Stimulated activated CD4-positive, alpha-beta T cell treated with anti-CD3 and anti-CD28 coated beads, Interleukin-2, amount 100 ng/mL, for 24 hours (primary cell): ENCODE measurements at regions not wholly inside any gene's neighbourhood (a gene's known extent, or its start where the extent isn't known, plus 50 kb on each side); places are given as distances from the start of the nearest gene placed in this dataset.

Experiments
- DNase-seq, 2 donors: peaks; one replicate each; pipeline ENCODE4 v3.0.0-alpha.2; 2020

DNA sequence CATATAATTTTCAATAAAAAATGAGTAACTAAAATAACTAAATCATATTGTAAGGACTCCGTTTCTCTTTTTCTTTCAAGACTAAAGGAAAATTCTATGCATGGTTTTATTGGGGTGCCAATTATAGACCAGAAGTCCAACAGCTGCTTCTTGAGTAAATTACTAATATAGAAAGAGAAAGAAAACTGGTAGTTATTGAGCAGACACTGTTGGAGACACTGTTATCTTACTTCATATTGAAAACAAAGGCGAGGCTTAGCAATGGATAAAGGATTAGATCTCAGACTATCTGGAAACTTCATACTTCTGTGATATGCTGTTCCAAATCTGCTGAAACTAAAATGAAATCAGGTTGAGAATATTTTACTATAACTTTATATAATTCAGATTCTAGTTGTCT, 169.6 kb upstream of the EYS start:
- DNase-seq, result no peak

DNA sequence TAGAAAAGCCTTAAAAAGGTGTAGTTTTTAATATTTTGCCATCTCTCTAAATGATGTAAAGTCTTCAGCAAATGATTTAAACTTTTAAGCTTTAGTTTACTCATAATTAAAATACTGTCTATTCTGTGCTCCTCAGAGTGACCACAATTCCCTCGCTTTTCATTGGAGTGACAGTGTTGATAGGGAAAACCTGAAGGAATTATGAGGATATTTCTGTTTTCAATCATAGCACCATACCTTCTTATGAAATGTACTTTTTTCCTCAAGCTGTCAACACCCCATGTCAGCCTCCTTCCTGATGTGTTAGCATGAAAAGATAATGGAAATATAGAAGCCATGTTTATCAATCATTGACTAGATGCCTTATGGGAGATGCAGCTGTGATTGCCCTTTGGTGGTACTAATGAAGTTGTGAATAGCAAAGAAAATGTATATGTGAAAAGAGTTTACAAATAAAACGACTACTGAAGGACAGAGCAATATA, 145.4 kb upstream of the EYS start:
- DNase-seq, result no peak

DNA sequence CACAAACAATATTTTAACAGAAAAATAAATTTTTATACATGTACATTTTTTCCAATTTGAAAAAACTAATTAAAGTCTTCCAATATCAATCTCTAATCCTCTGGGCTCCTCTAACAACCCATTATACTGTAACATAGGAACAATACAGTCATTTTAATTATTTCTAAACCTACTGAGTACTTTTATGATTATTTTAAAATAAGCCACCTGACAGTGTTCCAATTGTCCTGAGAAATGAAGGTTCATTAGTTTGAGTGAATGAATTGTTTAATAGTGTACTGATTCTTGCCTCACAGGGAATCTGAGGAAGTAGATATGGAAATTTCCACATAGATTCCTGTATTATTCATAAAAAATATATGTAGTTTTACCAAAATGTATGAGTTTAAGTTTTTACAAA, 123.1 kb upstream of the EYS start:
- DNase-seq, result no peak

DNA sequence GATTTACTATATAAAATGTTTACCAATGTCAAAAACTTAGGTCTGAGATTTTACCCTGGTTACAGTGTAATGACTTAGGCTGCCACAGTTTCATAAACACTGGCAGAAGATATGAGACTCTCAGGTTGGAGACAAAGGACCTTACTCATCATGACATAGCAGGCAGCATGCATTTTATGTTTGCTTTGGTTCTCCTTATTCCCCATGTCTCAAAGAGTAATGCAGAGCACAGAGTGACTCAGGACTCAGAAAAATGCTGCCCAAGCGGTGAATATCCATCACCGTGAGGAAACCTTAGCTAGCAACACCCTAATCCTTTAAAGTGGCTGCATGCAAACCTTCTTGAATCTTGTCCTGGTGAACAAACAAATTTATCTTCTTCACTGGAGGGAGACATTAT, 112.1 kb upstream of the EYS start:
- DNase-seq, result no peak

DNA sequence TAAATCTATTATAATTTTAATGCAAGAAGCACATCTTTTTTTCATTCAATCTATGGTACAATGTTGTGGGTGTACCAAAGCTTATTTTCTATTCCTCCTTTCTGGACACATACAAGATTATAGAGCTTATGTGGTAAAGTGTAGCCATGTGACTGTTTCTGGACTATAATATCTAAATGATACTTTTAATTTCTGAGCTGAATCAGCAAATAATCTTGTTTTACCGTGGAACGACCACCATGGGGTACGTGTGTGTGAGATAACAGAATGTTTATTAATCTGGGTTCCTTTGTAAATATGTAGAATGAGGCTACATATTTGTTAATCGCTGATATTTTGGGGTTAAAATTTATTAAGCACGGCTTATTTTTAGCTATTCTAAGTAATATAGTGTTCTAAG, 111.5 kb upstream of the EYS start:
- no peak for DNase-seq

DNA sequence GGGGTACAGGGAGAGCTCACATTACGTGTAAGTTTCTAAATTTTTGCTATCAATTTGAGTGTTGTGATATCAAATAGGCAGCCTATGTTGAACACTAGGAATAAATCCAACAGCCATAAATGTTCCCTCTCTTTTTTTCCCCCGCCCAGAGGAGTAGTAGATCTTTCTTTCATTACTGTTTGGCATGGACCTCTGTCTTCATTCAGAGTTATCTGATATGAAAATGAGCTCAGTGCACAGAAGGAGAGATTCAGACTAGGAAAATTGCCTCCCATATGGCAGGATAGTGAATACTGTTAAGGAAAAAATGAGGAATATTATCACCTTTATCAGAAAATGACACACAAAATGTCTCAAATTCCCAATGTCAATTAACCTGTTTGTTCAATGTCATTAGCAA, 110.0 kb upstream of the EYS start:
- no peak for DNase-seq

DNA sequence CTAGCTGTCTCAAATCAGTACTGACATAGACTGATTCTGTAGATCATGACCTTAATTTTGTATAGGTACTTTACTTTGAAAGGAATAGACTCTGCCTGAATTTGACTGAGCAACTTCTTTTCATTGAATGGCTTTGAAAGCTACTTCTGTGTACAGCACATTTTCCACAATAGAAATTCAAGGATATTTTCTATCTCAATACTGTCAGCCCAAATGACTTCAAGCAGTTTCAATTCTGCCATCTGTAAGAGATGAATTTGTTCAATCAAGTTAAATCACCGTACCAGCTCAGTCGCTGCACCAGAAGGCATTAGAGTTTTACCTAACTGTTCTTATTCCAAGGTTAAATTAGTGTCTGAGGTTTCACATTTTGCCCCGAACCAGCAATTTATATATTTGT, 107.0 kb upstream of the EYS start:
- DNase-seq, result no peak

DNA sequence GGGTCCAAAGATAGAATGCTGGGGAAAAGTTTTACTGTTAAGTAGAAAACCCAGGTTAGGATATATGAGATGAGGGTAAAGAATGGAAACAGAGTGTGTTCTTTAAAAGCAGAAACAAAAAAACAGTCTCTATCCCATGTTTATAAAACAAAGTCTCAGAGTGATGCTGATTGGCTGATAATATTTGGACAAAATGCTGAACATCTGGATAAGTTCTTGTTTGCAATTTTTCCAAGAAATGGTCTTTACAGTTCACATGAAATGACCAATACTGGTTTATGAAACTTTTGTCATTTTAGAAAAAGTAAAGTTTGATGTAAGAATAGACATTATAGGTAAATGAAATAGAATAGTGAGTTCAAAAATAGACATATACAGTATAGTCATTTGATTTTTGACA, 96.2 kb upstream of the EYS start:
- no peak for DNase-seq

DNA sequence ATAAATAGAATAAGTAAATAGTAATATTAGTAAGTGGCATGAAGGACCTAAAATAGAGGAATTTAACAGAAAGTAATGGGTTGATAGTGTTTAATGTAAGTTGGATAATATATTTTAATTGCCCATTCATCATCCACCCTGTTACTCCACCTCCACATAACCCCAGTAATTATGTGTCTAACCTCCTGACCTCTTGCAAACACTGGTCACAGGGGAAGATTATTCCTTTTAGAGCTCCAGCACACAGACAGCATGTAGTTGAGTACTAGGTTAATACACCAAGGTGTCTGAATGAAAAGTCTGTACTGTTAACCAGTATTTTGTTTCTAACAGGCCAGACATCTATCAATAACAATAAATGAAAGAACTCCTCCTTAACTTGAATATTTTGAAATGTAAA, 92.4 kb upstream of the EYS start:
- no peak for DNase-seq

DNA sequence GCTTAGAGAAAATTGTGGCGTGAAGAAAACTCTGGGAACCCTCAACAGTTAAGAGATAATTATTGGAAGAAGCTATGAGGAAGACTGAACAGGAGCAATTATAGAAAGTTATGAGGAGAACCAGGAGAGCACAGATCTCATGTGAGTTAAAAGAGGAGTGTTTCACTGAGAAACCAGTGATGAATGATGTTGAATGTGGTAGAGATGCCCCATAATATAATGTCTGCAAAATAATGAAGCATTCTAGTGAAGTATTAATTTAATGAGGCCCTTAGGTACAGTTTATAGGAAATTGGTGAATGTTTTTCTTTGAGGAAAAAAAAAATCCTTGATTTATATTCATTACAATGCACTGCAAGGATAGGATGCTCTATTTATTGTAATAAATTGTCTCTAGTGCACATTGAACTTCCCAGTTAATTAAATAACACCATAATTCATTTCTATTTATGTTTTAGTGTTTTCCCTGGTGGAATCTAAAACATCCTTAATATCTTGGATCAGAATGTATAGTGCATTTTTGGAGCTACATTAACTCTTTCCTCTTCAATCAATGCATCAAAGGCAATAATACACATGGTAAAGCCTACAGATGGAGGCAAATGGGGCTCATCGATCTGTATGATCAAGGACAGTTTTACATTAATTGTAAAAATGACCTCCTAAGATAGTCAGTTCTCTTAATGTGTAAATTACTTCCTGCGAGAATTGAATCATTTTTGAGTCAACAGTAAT, 91.4 kb upstream of the EYS start:
- no peak for DNase-seq

DNA sequence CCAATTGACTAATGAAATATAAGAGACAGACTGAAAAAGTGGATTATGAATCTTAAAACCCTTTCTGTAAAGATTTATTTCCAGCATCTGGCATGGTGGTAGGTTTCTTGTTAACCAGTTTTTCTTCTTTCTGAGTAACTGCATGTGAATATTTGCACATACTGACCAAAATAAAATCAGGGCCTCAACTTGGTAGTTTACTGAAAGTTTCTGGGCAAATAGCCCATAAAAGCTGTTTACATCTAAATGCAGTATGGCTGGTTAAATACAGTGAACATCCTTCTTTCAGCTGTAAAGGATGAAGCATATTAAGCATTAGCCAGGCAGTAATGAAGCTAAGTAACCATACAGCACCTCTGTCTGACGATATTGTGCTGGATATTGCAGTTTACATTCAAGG, 83.6 kb upstream of the EYS start:
- DNase-seq, result no peak

DNA sequence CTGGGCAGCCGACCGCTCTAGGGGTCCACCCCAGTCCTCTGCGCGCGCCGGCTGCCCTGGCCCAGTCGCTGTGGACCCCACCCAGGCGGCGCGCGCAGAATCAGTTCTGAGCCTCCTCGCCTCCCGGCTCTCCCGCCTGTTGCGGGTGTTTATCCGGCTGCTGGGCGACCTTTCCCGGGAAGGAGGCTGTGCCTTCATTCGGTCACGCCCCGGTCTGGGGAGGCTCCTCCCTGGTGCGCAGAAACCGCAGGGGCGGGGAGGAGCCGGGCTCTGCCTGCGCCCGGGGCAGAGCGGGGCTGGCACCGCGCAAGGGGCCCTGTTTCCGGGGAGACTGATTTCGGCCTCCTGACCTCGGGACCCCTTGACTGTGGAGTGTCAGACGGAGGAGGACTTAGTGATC, 80.8 kb upstream of the EYS start:
- no peak for DNase-seq

DNA sequence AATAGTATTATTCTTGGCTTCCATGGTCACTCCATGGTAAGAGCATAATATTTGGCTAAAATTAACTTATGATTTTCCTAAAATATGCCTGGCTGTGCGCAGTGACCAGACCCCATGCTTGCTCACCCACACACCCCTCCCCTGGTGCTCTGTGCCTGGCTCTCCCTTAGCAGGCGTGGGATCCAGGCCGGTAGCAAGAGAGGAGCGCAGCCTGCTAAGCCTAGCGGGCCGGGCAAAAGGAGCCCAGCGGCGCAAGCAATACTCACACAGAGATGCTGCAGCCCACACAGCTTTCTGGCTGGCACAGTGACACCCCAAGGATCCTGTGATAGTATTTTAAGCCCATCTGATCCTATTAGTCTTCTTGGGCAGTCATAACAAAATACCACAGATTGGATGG, 79.8 kb upstream of the EYS start:
- no peak for DNase-seq

DNA sequence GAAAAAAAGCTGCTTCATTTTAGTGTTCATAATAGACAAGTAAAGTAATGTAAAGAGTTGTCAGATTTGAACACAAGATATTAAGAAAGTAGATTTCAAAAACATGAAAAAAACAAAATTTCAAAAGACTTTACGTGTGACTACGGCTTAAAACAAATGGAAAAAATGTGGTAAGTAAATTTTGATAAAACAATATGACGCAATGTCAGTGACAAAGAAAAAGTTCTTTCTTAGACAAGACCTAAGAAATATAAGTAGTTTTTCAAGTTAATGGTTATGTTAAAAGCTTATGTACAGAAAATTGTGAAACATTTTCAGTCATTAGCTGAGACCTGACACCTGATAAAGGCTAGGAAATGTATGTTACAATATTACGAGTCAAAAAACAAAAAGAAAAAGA, 73.7 kb upstream of the EYS start:
- DNase-seq, result no peak

DNA sequence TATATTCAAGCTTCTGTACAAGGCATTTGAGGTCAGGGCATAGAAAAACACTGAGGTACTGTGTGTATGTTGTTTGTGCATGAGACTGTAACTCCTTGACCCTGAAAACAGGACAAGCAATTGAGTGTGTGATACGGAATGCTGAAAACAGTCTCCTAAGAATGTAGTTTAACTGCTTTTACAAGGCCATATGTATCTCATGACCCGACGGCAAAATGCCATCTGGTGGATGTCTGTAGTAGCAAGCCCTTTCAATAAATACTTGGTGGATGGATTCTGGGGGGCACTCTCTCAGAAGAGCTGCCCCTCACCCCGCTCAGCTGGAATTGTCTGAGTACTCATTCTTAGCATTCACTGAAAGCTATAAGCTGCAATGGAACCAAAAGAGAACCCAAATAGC, 69.3 kb upstream of the EYS start:
- no peak for DNase-seq

DNA sequence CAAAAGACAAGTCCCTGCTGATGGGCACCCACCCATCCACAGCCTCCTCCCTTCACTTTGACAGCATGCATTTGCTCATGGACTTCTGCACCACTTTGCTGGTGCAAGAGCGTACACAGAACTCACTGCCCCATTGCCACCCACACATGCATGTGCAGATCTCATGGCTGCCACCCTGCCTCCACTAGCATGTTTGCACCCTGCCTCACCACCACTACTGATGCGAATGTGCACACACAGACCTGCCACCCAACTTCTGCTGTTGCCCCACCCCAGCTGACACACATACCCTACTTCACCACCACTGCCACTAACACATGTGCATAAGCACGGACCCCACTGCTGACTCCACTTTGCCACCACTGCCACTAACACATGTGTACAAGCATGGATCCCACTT, 64.9 kb upstream of the EYS start:
- no peak for DNase-seq

DNA sequence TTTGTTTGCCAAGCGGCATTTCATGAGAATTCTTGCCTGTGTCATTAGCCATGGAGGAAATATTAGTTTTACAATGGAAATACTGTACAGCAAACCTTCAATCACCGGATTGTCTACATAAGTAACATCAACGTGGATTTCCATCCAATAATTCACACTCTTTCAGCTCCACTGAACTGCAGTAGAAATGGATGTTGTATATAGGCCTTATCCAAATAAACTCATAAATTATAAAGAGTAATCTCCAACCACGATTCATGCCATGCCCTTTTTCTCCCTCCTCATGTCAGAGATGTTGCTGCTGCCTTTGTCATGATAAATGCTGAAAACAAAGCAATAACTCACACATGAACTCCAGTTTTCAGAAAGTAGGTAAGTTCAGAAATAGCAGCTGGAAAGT, 54.9 kb upstream of the EYS start:
- no peak for DNase-seq

DNA sequence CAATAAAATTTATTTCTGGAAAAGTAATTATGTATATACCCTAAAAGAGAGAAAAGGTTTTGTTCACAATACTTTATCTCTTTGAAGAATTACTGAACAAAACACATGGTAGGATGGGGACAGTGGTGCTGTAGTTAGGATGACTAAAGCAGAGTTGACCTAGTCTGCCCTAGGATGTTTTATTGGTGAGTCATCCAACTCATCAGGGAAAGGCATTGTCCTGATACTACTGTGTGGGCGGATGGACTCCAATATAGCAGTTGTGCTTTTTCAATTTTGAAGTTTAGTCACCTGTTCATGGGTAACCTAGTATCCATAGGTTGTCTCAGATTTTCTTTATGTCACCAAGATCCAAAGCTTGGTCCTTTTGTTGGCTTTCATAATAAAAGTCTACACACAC, 53.3 kb upstream of the EYS start:
- DNase-seq, result no peak
